NCI-H524 (cell line): ENCODE measurements at regions not wholly inside any gene's neighbourhood (a gene's known extent, or its start where the extent isn't known, plus 50 kb on each side); places are given as distances from the start of the nearest gene placed in this dataset.
A peak's percentile ranks its signal among the peaks of the same experiment; 100 is the strongest.

Source experiments
- DNase-seq, 2 experiments: peaks; one replicate each; lab custom pipeline; 2025; lab: John Stamatoyannopoulos, UW

DNA sequence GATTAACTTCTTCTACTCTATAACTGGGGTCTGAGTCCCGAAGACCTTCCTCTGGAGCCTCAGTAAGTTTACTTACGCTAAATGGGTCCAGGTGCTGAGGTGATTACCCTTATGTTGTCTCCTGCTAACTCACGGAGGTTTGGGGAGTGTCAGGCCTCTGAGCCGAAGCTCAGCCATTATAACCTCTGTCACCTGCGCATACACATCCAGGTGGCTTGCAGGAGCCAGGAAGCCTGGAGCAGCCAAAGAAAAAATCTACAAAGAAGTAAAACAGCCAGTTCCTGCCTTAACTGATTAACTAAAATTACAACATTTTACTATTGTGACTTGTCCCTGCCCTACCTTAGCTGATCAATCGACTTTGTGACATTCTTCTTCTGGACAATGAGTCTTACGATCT lies 350.7 kb downstream of the GLRX3 start:
- no peak for DNase-seq

DNA sequence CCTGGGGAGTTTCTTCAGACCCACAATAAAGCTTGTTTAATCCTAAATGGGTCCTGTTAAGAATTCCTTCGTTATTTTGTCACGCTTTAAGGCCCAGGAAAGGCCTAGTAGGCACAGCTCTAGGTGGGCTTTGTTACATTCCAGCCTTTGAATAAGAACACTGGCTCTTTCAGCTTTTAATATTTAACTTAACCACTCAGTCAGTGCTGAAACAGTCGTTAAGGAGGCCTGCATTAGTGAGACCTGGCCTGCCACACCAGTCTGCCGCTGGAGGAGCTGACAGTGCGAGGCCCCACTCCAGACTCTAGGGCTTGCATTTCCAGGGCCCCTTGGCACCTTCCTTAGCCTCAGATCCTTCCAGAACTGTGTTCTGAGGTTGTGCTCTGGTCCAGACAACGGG lies 351.4 kb downstream of the GLRX3 start:
- DNase-seq: no peak

DNA sequence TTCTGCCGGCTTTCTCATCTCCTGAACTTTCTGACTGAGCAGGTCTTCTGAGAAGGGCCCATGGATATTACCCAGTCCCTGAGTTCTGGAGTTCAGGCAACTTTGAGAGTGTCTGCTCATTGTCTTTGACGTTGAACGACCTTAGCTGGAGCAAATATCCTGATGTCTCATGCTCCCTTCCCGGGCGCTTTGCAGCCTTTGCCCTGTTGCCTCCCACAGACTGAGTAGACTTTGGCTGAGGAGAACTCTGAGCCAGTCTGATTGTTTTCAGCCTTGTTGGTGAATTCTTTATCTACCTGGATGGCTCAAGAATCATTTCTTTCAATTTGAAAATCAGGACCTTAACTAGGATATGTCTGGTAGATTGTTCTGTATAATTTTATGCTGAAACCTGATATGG lies 353.7 kb downstream of the GLRX3 start:
- DNase-seq: no peak

GRCh38 chr10:130491011-130491692 lies 355.0 kb downstream of the GLRX3 start:
- no peak for DNase-seq

DNA sequence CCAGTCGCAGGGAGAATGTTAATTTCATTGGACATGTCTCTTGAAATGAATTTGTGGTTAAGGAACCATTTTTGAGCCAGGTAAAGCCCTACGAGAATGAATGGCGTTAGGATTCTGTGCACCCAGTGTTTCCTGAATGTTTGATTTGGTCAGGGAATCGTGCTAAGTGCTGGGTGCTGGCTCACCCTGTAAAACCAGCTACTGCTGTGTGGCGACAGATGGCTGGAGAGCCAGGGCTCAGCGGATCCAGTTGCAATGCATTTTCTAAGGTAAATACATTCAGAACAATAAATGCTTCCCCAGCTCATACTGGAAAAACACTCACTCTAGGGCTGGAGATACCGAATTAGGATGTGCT lies 355.5 kb downstream of the GLRX3 start:
- DNase-seq: peak in 1 of 2 experiments; percentile 52

GRCh38 chr10:130492266-130492934 lies 356.2 kb downstream of the GLRX3 start:
- DNase-seq: no peak

- no peak for DNase-seq
Observed at GRCh38 chr10:130493021-130493420, 356.8 kb downstream of the GLRX3 start.

GRCh38 chr10:130493446-130494145 lies 357.4 kb downstream of the GLRX3 start:
- no peak for DNase-seq

DNA sequence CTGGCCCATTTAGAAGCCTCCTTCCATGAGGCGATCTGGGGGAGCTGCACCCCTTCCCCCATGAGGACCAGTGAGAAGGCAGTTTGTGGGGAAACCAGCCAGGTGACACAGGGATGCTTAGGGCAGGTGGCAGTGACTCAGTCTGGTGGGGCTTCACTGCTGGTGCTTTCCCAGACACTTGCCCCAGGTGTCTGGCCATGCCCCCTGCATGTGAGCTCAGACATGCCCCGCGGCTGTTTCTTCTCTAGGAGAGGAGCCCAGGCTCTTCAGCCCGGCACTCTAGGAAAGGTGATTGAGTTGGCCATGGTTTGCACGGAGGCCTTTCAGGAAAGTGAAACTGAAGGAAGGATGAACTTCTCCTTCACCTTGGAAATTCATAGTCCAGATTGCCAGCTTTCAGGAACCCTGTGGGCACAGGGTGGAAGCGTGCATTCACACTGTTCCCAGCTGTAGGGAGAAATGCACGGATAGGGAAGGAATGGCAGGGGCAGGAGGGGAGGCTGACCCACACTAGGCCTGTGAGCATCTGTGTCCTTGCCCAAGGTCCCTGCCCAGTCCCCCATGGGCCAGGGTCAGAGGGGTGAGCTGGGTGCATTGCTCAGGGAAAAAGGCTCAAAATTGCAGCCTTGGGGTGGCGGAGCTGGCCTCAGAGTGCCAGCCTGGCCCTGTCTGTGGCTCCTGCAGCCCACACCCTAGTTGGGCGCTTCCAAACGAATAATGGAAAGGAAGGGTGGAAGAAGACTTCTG lies 359.1 kb downstream of the GLRX3 start:
- DNase-seq: no peak

- no peak for DNase-seq
Observed at GRCh38 chr10:130495891-130496636, 359.9 kb downstream of the GLRX3 start.

GRCh38 chr10:130497056-130498010 lies 361.1 kb downstream of the GLRX3 start:
- no peak for DNase-seq

DNA sequence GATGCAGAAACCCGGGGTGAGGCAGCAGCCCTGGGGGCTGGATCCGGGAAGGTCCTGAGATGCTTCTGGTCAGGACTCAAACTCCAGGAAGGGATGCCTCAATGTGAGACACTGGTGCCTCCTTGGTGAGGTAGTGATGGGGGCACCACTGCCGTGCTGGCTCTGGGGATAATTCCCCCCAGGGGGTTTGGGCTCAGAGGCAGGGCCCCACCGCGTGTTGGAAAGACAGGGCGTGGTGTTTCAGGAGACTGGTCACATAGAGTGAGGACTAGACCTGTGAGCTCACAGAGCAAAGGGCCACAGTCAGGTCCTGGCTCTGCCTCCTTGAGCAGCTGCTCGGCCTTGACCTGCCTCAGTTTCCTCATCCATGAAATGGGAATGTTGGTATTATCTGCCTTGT lies 361.9 kb downstream of the GLRX3 start:
- DNase-seq: no peak

DNA sequence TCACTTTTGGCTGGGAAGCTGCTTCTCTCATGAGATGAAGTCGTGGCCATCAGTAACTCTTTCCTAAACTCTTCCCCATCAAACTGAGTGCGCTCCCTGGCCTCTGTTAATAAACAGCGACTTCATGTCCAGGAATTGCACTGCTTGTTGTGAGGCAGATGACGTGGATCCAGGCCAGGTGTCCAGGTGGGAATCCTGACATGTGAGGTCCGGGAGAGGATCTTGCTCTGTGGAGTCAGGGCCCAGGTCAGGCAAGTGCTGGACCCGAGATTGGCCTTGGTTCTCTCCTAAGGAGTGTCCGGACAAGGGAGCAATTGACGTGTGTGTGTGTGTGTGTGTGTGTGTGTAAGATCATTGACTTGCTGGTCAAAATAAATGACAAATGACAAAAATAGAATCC lies 362.7 kb downstream of the GLRX3 start:
- DNase-seq: no peak

DNA sequence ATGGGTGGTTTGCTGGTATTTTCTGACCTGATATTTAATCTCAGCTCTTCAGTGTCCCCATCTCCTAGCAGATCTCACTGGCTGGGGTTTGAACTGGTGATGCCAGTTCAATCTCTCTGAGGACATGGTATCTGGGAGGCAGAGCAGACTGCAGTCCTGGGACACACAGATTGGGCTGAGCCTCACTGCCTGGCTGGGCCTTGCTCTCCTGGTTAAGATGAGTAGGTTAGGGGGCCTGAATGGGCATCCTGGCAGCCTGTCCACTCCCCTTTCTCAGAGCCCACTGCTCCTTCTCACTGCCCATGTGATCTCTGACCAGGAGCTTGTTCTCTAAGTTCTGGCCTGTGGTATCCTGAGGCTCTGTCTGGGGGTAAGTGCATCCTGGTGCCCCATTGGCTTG lies 363.4 kb downstream of the GLRX3 start:
- no peak for DNase-seq

GRCh38 chr10:130500261-130501000 lies 364.2 kb downstream of the GLRX3 start:
- DNase-seq: no peak

- DNase-seq: no peak
Observed at GRCh38 chr10:130507461-130507860, 371.3 kb downstream of the GLRX3 start.

- DNase-seq: no peak
Observed at GRCh38 chr10:130509881-130510689, 373.9 kb downstream of the GLRX3 start.

GRCh38 chr10:130510755-130511154 lies 374.6 kb downstream of the GLRX3 start:
- no peak for DNase-seq

- no peak for DNase-seq
Observed at GRCh38 chr10:130511766-130512165, 375.6 kb downstream of the GLRX3 start.
